CMK (cell line): ENCODE measurements at regions not wholly inside any gene's neighbourhood (a gene's known extent, or its start where the extent isn't known, plus 50 kb on each side); places are given as distances from the start of the nearest gene placed in this dataset.

ENCODE experiments used
- DNase-seq: peaks from one replicate; pipeline ENCODE4 v3.0.0-alpha.2; 2010; ENCODE audit warnings: low read depth

DNA sequence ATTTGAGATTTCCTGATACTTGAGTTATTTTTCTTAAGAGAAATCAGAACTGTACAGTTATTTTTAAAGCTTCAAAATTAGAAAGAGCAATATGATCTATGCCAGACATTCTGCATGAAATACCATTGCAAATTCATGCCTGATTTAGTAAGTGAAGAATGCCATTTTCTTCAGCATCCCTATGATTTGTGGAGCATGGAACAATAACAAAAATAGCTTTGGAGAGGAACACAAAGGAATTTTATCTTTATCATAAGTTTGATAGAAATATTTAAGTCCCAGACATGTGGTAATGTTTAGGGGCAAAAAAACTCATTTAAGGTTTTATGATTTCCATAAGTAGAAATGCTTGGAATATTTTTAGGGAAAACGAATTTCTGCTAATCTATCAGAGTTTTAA lies 1863.4 kb downstream of the EFNA5 start:
- no peak for DNase-seq

DNA sequence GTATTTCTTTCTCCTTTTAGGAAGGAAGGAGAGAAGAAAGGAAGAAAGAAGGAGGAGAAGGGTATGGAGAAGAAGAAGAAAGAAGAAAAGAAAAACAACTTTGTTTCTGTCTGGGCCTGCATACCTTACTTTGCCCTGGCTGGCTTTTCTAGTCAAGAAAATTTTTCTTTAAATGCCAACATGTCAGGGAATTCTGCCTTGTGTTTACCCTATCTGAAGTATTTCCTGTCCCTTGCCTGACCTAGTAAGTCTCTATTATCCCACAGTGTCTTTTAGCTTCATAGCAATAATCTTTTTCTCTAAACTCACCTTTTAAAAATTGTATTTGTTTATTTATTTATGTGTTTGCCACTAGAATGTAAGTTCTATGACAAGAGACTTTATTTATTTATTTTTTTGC lies 1864.1 kb downstream of the EFNA5 start:
- DNase-seq, result no peak

DNA sequence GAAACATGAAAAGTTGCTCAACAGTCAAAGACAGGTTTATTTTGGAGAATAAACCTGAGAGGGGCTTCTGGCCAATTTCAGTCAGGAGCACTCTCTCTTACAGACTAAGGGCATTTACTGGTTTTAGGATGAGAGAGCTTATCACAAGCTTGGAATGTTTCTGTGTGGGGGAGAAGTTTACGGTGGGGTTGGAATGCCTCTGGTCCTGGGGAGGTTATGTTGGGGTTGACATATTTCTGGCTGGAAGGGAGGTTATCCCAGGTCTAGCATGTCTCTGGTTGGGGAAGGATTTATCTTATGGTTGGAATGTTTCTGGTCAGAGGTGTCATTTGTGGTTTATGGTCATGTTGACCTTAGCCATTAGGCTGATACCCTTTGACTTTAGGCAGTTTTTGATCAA lies 1867.3 kb downstream of the EFNA5 start:
- DNase-seq, result no peak

DNA sequence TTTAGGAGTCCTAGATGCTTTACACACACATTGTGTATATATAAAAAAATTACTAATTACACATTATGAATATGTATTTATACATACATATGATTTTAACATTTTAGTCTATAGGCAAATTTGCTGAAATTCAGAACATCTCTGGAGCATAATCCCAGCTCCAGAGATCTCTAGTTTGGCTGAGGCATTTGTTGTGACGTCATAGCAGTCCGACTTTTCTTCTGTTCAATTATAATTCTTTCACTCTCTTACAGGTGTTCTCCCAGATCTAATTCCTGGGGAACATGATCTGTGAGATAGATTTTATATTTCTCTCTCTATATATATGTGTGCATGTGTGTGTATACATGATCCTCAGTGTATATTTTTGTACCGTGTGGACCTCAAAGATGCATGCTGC lies 1876.2 kb downstream of the EFNA5 start:
- DNase-seq, result no peak

DNA sequence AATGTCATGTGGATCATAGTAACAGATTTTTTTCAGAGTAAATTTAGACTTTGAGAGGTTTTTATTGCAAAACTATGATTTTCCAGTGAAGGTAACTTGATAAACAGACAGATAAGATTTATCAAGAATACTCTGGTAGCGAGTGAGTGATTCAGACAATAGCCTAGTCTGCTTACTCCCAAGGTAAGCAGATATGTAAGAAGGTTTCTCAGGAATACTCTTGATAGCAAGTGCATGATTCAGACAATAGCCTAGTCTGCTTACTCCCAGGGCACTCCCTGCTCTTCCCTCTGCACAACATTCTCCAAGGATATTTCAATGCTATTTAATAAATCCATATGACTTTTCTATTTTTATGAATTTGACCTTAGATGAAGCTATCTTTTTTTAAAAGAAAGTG lies 1881.5 kb downstream of the EFNA5 start:
- no peak for DNase-seq

DNA sequence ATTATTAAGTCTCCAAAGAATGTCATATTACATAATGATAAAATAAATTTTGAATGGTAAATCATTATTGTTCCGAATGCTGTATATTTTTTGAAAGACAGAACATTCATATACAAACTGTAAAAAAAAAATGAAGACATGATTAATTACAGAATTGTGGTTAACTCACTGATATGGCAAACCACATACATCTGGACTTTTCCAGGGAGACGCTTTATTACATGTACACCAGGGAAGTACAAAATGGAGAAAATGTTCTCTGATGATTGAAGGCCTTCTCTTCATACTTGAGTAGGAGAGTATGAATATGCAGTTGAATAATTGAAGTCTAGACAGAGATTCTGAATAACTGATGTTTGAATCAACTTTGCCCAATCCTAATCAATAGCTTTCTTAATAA lies 1886.9 kb downstream of the EFNA5 start:
- DNase-seq, result no peak

DNA sequence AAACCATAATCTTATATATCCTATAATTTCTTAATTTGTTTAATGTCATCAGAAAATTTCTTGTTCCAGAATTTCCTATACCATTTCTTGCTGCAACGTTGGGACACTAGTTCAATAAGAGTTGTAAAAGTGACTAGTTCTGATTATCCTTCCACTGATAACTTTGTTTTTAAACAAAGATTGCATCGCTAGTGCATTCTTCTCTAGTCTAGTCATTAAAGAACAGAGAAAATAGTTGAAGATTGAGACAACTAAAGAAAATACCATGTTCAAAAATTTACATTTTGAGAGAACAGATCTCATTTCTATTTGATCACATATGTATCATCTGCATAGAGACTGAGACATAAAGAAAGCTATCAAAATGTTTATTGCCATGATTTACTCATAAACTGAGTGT lies 1888.2 kb downstream of the EFNA5 start:
- no peak for DNase-seq

DNA sequence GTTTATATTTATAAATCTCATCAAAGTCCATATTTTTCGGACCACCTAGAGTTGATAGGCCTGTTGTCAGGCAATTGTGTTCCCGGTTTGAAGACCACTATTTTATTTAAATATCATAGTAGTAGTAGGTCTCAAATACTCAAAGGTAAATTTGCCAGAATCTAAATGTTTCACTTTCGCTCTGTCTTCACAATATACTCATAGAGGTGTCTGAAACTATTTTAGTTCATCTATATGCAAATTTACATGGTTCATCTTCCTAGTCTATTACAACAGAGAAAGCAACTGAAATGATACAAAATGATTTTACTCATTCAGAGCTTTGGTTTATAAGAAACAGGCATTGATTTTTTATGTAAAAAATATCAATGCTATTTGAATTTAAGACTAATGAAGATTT lies 1897.5 kb downstream of the EFNA5 start:
- DNase-seq, result no peak

DNA sequence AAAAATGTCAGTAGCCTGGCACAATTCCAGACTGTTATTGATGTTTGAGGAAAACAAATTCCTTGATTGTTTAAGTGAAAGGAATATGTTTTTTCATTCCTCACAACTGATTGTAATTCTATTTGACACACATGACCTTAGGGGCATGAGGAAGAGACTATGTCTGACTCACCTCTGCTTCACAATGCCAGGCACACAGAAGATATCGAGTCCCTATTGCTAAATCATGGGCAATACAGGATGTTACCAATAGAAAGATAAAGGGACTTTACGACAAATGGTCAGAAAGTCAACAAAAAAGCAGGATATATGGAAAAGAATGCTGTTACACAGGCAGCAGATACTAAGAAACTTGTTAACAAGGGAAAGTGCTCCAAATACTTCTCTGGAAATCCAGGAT lies 1903.5 kb downstream of the EFNA5 start:
- DNase-seq, result no peak

DNA sequence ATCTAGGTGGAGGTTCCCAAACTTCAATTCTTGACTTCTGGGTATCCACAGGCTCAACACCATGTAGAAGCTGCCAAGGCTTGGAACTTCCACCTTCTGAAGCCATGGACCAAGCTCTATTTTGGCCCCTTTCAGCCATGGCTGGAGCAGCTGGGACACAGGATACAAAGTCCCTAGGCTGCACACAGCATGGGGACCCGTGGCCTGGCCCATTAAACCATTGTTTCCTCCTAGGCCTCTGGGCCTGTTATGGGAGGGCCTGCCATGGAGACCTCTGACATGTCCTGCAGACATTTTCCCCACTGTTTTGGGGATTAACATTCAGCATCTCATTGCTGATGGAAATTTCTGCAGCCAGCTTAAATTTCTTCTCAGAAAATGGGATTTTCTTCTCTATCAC lies 1908.0 kb downstream of the EFNA5 start:
- no peak for DNase-seq

DNA sequence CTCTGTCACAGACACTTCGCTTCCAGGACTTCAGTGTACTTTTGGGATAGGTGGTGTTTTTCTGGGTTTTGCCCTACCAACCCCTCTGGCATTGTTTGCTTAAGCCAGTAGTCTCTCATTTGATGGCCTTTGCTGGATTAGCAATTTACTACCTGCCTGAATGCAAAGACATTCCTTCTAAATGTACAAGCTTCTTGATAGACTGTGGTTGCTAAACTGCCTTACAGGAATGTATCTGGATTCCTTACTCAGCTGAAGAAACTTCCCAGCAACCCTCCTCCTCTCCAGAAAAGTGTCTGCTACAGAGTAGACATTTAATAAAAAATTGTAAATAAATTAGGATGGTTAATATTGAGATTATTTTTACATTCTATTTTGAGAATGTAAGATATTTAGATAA lies 1916.7 kb downstream of the EFNA5 start:
- no peak for DNase-seq

DNA sequence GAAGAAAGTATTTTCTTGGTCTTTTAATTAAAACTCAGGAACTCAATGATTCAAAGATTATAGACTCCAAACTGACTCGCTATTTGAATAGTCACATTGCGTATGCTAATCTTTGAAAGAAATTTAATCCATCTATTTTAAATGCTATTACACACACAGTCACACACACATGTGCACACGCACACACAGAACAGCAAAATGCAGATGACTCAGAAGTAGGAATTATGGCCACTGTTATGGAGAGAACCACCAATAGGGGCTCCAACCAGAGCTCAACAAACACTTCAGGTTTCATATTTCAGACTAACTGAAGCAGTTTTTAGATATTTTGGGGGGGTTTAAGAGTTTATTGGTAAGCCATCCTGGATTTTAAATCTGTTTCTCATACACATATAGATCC lies 1917.9 kb downstream of the EFNA5 start:
- DNase-seq, result no peak

DNA sequence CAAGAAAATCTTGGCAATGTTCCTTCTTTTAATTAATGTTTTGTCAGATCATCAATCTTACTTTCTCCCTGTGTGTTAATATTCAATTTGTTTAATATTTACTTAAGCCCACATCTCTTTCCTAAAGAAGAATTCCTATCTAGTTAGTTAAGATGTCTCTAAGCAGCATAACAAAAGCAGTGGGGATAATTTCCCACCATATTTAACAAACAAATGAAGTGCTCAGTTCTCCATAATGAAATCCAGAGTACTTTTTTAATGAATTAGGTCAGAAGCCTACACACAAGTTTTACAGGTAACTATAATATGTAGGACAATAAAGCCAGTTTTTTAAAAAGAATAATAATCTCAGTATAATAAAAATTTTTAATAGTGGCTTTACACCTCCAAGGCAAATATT lies 1918.8 kb downstream of the EFNA5 start:
- no peak for DNase-seq

DNA sequence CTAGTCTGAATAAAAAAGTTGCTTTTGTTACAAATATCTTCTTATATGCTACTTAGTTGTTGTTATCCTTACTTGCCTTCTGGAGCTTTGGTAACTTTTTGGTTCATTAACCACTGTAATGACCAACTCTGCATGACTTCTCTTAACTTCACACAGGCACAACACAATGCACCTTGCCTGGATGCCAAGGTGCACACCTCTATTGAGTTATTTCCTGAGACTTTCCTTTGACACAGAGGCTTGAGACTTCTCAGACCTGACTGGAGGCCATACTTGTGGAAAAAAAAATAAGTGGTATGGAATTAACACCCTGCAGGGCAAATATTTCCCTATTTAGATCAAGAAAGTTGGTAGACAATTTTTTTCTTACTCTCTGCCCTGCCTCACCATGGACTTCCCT lies 1925.6 kb downstream of the EFNA5 start:
- DNase-seq, result no peak

DNA sequence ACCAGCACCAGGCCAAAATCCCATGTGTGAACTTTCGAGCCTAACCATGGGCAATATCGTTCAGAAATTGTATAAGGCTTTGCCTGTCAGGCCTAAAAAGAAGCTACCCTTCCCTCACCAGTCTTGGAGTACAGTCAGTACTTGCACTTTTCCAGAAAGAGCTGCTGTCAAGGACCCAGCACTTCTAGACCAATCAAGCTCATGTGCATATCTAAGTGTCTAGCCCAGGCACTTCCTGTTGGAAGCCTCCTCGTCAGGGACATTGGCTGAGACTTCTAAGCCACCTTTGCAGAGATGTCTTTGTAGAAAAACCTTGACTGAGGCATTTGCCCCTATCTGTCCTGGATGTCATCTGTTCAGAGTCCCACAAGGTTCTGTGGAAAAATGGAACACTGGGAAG lies 1930.5 kb downstream of the EFNA5 start:
- no peak for DNase-seq

DNA sequence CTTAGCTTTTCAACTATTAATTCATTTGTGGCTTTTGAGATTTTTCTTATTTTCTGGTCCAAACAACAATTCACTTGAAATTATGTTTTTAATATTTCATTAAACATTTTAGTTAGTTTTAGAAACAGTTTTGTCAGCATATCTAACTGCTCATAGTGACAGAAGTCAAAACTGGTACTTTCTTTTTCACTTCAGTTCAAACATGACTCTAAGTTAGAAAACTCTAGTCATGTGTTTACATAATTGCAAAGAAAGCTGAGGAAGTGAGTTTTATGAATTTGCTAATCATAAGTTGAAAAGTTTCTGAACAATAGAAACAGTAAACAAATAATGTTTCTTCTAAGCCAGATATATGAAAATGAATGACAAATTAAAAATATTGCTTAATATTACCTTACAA lies 1931.0 kb downstream of the EFNA5 start:
- DNase-seq, result no peak

DNA sequence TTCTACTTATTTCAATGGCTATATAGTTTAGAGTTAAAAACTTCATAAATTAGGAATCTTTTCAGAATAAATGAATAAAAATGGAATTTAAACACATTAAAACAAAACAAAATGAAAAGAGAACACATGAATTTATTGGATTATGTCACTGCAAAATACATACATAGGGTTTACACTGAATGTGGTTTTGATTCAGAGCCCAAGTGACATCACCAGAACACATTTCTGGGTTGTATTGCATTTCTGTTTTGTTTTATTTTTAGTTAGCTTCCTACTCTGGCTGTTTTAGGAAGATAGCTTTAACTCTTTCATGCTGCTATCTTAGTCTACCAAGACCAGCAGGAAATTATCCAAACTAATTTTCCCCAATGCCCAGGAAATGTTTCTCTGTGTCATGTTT lies 1935.0 kb downstream of the EFNA5 start:
- no peak for DNase-seq

DNA sequence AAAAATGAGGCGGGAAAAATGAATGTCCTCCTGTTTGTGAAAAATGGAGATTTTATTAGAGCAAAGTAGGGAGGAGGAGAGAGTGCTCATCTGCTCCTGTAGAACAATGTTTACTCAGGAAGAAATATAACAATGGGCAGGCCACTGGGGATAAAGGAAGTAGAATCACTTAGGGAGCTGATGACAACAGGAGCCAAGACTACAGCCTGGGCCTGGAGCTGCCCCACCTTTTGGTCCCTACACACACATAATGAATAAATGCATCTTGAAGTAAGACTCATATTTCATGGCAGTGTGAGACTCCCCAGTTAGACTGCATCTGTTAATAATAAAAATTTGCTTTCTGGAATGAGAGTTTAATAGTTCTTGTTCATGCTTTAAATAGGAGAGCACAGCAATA lies 1939.8 kb downstream of the EFNA5 start:
- DNase-seq, result no peak

DNA sequence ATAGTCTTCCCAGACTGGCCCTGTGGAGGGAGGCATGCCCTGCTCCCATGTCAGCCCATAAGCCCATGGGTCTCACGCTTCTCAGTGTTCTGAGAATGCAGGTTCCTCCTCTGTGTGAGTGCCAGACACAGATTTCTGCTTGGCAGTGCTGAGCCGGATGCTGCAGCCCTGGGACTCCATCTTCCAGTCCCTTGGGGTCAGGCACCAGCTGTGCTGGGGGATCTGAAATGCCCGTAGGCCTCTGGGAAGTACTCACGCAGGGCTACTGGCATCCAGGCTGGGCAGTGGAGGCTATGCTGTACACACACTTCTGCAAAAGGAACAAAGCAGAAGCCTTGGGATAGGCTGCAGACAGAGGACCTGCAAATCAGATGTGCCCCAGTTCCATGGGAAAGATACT lies 1944.6 kb downstream of the EFNA5 start:
- DNase-seq, result no peak

DNA sequence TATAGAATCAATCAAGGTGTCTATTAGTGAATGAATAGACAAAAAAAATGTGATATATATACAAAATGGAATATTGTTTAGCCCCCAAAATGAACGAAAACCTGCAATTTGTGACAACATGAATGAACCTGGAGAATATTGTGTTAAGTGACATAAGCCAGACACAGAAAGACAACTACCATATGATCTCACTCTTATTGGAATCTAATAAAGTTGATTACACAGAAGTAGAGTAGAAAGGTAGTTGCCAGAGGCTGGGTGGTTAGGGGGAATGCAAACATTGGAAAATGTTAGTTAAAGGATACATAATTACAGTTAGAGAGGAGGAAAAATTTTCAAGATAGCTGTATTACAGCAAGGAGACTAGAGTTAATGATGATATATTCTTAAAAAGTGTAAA lies 1962.3 kb downstream of the EFNA5 start:
- no peak for DNase-seq

DNA sequence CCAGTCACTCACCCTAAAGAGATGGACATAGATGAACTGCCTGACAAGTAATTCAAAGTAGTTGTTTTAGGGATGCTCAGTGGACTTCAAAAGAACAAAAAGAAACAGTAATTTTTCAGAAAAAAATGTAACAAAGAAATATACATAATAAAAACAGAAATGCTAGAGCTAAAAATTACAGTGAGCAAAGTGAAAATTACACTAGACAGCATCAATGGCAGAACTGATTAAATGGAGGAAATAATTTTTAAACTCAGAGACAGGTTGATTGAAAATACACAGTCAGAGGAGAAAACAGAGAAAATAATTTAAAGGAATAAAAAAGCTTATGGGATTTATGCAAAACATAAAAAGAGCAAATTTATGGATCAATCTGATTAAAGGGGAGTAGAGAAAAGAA lies 1968.4 kb downstream of the EFNA5 start:
- DNase-seq, result no peak

DNA sequence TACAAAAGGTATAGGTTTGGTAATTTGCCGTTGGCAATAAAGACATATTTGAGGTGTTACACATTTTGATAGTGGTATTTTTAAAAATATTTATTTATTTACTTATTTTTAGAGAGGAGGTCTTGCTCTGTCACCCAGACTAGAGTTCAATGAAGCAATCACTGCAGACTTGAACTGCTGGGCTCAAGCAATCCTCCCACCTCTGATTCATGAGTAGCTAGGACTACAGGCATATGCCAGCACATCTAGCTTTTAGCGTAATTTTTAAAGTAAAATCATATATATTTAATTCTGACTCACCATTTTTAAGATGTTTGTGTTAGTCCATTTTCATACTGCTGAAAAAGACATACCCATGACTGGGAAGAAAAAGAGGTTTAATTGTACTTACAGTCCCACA lies 1974.3 kb downstream of the EFNA5 start:
- no peak for DNase-seq

DNA sequence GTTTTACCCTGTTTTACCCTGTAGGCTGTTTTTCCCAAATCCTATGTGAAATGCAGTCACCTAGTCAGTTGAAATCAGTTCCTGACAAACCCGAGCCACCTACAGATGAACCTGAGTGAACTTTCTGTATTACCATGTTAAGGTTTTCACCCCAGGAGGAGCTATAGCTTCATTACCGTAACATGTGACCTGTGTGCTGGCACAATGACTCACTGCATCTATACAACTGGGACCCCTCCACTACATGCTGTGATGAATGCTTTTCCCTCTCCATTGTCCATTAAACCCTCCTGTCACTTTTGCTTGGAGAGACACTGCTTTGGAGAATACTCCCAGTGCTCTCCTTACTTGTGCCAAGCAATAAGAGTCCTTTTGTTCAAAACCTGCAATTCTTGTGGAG lies 1974.8 kb downstream of the EFNA5 start:
- DNase-seq, result no peak

DNA sequence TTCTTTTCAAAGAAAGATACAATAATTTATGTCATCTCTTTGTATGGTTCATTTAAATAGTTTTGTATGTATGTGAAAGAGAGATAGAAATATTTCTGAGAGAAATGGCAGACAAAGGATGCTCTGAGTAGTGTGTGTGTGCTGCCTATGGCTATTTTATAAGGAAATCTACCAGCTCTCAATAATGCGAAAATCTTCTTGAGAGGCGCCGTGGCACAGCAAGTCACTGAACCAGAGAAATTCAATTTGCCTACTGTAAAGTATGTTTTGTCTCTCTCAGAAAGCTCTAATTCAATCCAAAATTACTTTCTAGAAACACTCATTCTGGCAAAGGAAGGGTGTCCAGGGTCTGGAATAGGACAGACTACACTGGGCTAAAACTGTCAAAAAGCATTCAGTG lies 1981.1 kb downstream of the EFNA5 start:
- DNase-seq, result no peak

DNA sequence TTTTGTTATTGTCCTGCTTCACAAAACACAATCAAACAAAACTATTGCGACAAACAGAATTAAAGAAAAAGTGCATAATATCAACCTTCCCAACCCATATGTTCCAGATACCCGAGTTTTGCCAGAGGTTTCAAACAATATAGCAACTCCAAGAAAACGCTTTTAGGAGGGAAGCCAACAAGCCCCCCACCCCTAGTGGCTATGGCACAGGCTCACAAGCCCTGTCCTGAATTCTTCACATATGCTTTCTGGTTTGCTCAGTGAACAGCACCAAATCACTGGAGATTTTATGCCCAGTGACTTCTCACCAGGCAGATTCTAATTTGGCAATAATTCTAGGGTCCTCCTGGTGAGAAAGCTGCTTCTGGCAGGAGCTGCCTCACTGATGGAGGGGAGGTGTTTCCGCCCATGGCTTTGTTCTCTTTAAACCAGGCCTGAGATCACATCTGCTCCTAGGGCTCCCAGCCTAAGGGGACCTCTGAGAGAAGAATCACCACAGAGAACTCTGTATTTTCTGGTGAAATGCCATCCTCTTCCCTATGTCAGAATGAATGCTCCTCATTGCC lies 1982.4 kb downstream of the EFNA5 start:
- DNase-seq, result no peak
